ENCODE measurements at regions not wholly inside any gene's neighbourhood (a gene's known extent, or its start where the extent isn't known, plus 50 kb on each side); places are given as distances from the start of the nearest gene placed in this dataset.

- TF ChIP-seq POLR2AphosphoS5 (IDR thresholded peaks at IDR 0.05; ENCODE audit: insufficient read depth, low read depth, low read length) (peak; percentile 54), CTCF (IDR thresholded peaks at IDR 0.05; ENCODE audit: extremely low read depth in 1 of 2, insufficient read depth in 1 of 2, low read depth in 1 of 2, low read length in 2 of 2) (no peak), EZH2 (IDR thresholded peaks at IDR 0.05; ENCODE audit: borderline replicate concordance, low read depth, low read length, severe bottlenecking) (no peak), POLR2A (IDR thresholded peaks at IDR 0.05; ENCODE audit: low read depth, low read length) (no peak), MAX (IDR thresholded peaks at IDR 0.05; ENCODE audit: insufficient read depth, insufficient read length) (no peak), JUN (IDR thresholded peaks at IDR 0.05; ENCODE audit: borderline replicate concordance, insufficient read depth, insufficient read length, low read depth) (peak; percentile 30), FOS (IDR thresholded peaks at IDR 0.05; ENCODE audit: borderline replicate concordance, insufficient read depth, low read length) (peak; percentile 81), MYC (IDR thresholded peaks at IDR 0.05; ENCODE audit: low read depth, low read length) (peak; percentile 30), GATA2 (IDR thresholded peaks at IDR 0.05; ENCODE audit: insufficient read depth, insufficient read length, low read depth, low read length) (peak; percentile 14)
These were observed 76.4 kb upstream of the PRSS3 start for GRCh38 chr9:33718987-33719386.

Data from endothelial cell of umbilical vein (primary cell).